ENCODE measurements at regions not wholly inside any gene's neighbourhood (a gene's known extent, or its start where the extent isn't known, plus 50 kb on each side); places are given as distances from the start of the nearest gene placed in this dataset.

DNA sequence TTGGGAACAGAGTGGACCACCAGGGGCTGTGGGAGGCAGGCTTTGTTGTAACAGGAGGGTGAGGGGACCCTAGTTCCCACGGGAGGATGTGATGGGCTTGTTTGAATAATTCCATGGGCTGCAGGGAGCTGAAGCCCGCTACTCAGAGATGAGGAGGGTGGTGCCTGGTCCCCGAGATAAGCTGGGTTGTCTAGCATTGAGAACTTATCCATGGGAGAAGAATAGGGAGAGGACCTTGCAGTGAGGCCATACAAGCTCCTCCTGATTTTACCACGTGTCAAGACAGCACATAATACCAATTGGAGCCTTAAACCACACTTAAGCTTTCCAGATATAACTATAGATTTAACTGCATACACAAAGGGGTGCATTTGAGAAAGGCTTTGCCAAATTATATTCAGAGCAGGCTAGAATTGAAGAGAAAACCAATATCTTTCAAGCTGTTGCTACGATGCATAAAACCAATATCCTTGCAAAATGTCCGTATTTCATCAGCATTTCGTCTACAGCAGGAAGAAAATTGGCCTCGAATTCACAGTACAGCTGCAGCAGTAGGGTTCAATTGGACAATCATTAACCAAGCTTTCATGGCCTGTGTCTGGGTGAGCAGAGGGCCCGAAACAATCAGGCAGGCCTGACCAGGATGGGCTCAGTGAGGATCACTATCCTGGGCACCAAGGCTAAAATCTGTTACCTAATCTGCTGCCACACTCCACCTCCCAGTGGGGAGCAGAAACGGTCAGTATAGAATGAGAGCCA, 500.7 kb downstream of the OCA2 start:
- Mint-ChIP-seq H3K4me3 (no peak overlapping the region), H3K36me3 (ENCODE audit: insufficient read depth in 1 of 3, low read depth in 3 of 3) (no peaks in the 10 kb centered on the region), H3K27ac (peak overlapping the region in 1 of 3 experiments; percentile 52; a peak in 2 of 7 replicates), H3K4me1 (peaks cover 15 to 19% of the 10 kb centered on the region in 2 experiments), H3K9me3 (peaks cover 0 to 3% of the 10 kb centered on the region in 2 experiments; a peak in 1 of 5 replicates), H3K27me3 (ENCODE audit: low read depth) (peaks cover 2% of the 10 kb centered on the region)
- Histone ChIP-seq H3K27ac (ENCODE audit: insufficient read length, low read depth, low read length) (no peak overlapping the region), H4K8ac (replicated peaks; ENCODE audit: insufficient read length, low read depth, low read length) (no peak overlapping the region), H4K20me1 (ENCODE audit: control insufficient read depth, insufficient read depth, insufficient read length) (no peaks in the 10 kb centered on the region), H2BK12ac (ENCODE audit: insufficient read length, low read depth, low read length) (no peak overlapping the region), H3K56ac (ENCODE audit: insufficient read length, low read depth, low read length) (no peak overlapping the region), H3K14ac (ENCODE audit: insufficient read depth, low read length) (no peak overlapping the region), H2BK120ac (ENCODE audit: low read depth, low read length, poor library complexity, severe bottlenecking) (no peak overlapping the region), H3T11ph (ENCODE audit: low read length) (no peak overlapping the region), H2AK5ac (ENCODE audit: insufficient read length, low read length) (no peak overlapping the region), H3K4me1 (ENCODE audit: insufficient read depth, low read length) (peaks cover 3% of the 10 kb centered on the region; the same call in 1 of the 2 replicates), H3K4me2 (ENCODE audit: insufficient read depth, insufficient read length, low read length) (no peak overlapping the region), H3K23me2 (ENCODE audit: insufficient read length, low read depth, low read length, poor library complexity, severe bottlenecking) (no peaks in the 10 kb centered on the region), H3K23ac (ENCODE audit: insufficient read length, low read depth, low read length) (no peak overlapping the region), H2BK20ac (ENCODE audit: low read depth, low read length, poor library complexity, severe bottlenecking) (no peak overlapping the region), H3K9me3 (ENCODE audit: control insufficient read depth, low read depth, low read length) (no peaks in the 10 kb centered on the region), H2AFZ (ENCODE audit: low read length) (no peak overlapping the region), H3K4ac (ENCODE audit: low read depth, low read length) (no peak overlapping the region), H3K18ac (ENCODE audit: insufficient read length, low read depth, low read length) (no peak overlapping the region), H4K91ac (ENCODE audit: insufficient read length, low read depth, low read length) (no peak overlapping the region), H2BK15ac (ENCODE audit: low read depth, low read length) (no peak overlapping the region), H3K9ac (ENCODE audit: extremely low read depth, insufficient read length, low read length) (no peak overlapping the region), H4K5ac (ENCODE audit: insufficient read length, low read depth, low read length) (no peak overlapping the region), H3K79me2 (ENCODE audit: insufficient read depth, low read length) (no peaks in the 10 kb centered on the region), H3K79me1 (ENCODE audit: insufficient read depth, low read depth, low read length, poor library complexity, severe bottlenecking) (no peaks in the 10 kb centered on the region), H3K27me3 (ENCODE audit: insufficient read depth, low read length) (no peaks in the 10 kb centered on the region), H2BK5ac (ENCODE audit: insufficient read length, low read length) (no peak overlapping the region)
- TF ChIP-seq, protein P1, sequence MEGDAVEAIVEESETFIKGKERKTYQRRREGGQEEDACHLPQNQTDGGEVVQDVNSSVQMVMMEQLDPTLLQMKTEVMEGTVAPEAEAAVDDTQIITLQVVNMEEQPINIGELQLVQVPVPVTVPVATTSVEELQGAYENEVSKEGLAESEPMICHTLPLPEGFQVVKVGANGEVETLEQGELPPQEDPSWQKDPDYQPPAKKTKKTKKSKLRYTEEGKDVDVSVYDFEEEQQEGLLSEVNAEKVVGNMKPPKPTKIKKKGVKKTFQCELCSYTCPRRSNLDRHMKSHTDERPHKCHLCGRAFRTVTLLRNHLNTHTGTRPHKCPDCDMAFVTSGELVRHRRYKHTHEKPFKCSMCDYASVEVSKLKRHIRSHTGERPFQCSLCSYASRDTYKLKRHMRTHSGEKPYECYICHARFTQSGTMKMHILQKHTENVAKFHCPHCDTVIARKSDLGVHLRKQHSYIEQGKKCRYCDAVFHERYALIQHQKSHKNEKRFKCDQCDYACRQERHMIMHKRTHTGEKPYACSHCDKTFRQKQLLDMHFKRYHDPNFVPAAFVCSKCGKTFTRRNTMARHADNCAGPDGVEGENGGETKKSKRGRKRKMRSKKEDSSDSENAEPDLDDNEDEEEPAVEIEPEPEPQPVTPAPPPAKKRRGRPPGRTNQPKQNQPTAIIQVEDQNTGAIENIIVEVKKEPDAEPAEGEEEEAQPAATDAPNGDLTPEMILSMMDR (conservative IDR thresholded peaks at IDR 0.05), result no peak
- WGBS (ENCODE audit: extremely low coverage, insufficient read length, low lambda C conversion rate), result no CpG with 5 or more reads among the region's 10 CpGs
- no peak for DNase-seq
